Right atrium auricular region (tissue), 2 donors: ENCODE measurements at regions not wholly inside any gene's neighbourhood (a gene's known extent, or its start where the extent isn't known, plus 50 kb on each side); places are given as distances from the start of the nearest gene placed in this dataset.

Source experiments
- DNase-seq: peaks from one replicate; pipeline ENCODE4 v3.0.0-alpha.2; 2019; ENCODE audit warnings: low spot score
- H3K27ac ChIP-seq, 2 donors: fragments of 200-600 bp; sonication (generic); 1 replicate in 1 of 2; 2 replicates in 1 of 2; pipeline ENCODE4 v1.5.1; 2016 to 2019
- H3K27me3 ChIP-seq, 2 donors: fragments of 200-600 bp; sonication (generic); one replicate each; pipeline versions ENCODE4 v1.5.1 to v1.6.0; 2017 to 2019
- H3K36me3 ChIP-seq: fragments of 200-600 bp; sonication (generic); one replicate; pipeline ENCODE4 v1.5.1; 2016
- H3K4me1 ChIP-seq, 2 donors: fragments of 200-600 bp; sonication (generic); one replicate each; pipeline versions ENCODE4 v1.5.1 to v1.6.0; 2017 to 2019
- H3K4me3 ChIP-seq, 2 donors: fragments of 200-600 bp; sonication (generic); 1 replicate in 1 of 2; 2 replicates in 1 of 2; pipeline ENCODE4 v1.5.1; 2017 to 2019; ENCODE audit warnings: mild to moderate bottlenecking in 1 of 2, moderate library complexity in 1 of 2
- H3K9me3 ChIP-seq, 2 donors: fragments of 200-600 bp; sonication (generic); one replicate each; pipeline ENCODE4 v1.5.1; 2019
- CTCF ChIP-seq, 2 donors: fragments of 200-600 bp; sonication (generic); IDR thresholded peaks; one replicate each; pipeline ENCODE4 v1.5.1; 2019; ENCODE audit warnings: antibody characterized with exemption in 2 of 2

GRCh38 chr2:45214550-45214949, 205.3 kb upstream of the SIX2 start:
- no peak for TF ChIP-seq CTCF (IDR thresholded peaks at IDR 0.05)
- no peak overlapping the region for H3K27ac ChIP-seq
- H3K4me3 ChIP-seq = no peak overlapping the region
- no peaks in the 10 kb centered on the region for H3K36me3 ChIP-seq
- DNase-seq = no peak
- no peaks in the 10 kb centered on the region for H3K4me1 ChIP-seq
- no peaks in the 10 kb centered on the region for H3K9me3 ChIP-seq
- no peaks in the 10 kb centered on the region for H3K27me3 ChIP-seq

- DNase-seq = no peak
- Histone ChIP-seq H3K27me3 (no peaks in the 10 kb centered on the region), H3K4me1 (no peaks in the 10 kb centered on the region), H3K9me3 (no peaks in the 10 kb centered on the region), H3K4me3 (no peak overlapping the region), H3K27ac (no peak overlapping the region), H3K36me3 (no peaks in the 10 kb centered on the region)
- no peak for TF ChIP-seq CTCF (IDR thresholded peaks at IDR 0.05)
Observed at GRCh38 chr2:45212953-45213635, 203.8 kb upstream of the SIX2 start.

GRCh38 chr2:45211636-45212035, 202.4 kb upstream of the SIX2 start:
- H3K4me1 ChIP-seq = no peaks in the 10 kb centered on the region
- no peaks in the 10 kb centered on the region for H3K9me3 ChIP-seq
- no peak overlapping the region for H3K4me3 ChIP-seq
- H3K27ac ChIP-seq = no peak overlapping the region
- no peak for DNase-seq
- H3K27me3 ChIP-seq = no peaks in the 10 kb centered on the region
- no peaks in the 10 kb centered on the region for H3K36me3 ChIP-seq
- no peak for TF ChIP-seq CTCF (IDR thresholded peaks at IDR 0.05)

GRCh38 chr2:45210462-45211195, 201.4 kb upstream of the SIX2 start:
- no peak for TF ChIP-seq CTCF (IDR thresholded peaks at IDR 0.05)
- Histone ChIP-seq H3K27ac (no peak overlapping the region), H3K36me3 (no peaks in the 10 kb centered on the region), H3K9me3 (no peaks in the 10 kb centered on the region), H3K4me3 (no peak overlapping the region), H3K27me3 (no peaks in the 10 kb centered on the region), H3K4me1 (no peaks in the 10 kb centered on the region)
- DNase-seq = no peak

GRCh38 chr2:45209875-45210274, 200.6 kb upstream of the SIX2 start:
- Histone ChIP-seq H3K36me3 (no peaks in the 10 kb centered on the region), H3K4me1 (no peaks in the 10 kb centered on the region), H3K9me3 (no peaks in the 10 kb centered on the region), H3K4me3 (no peak overlapping the region), H3K27me3 (no peaks in the 10 kb centered on the region), H3K27ac (no peak overlapping the region)
- TF ChIP-seq CTCF (IDR thresholded peaks at IDR 0.05) = no peak
- no peak for DNase-seq
